Neural crest cell (in vitro differentiated cells): ENCODE measurements at regions not wholly inside any gene's neighbourhood (a gene's known extent, or its start where the extent isn't known, plus 50 kb on each side); places are given as distances from the start of the nearest gene placed in this dataset.

ENCODE experiments used
- DNase-seq: peaks from one replicate; pipeline ENCODE4 v3.0.0; 2021; ENCODE audit warnings: low read depth, mixed read lengths, low spot score
- H3K27ac Mint-ChIP-seq: one replicate; pipeline ENCODE4 v1.8.0; 2021; ENCODE audit warnings: mild to moderate bottlenecking, mixed read lengths; ENCODE audit not compliant: unreplicated experiment
- H3K27me3 Mint-ChIP-seq: 2 replicates; pipeline ENCODE4 v1.8.0; 2021; ENCODE audit warnings: low read depth, mild to moderate bottlenecking, mixed read lengths
- H3K36me3 Mint-ChIP-seq: 2 replicates; pipeline ENCODE4 v1.8.0; 2021; ENCODE audit warnings: low read depth, mild to moderate bottlenecking, mixed read lengths
- H3K4me1 Mint-ChIP-seq: 2 replicates; pipeline ENCODE4 v1.8.0; 2021; ENCODE audit warnings: mixed read lengths
- H3K4me3 Mint-ChIP-seq: one replicate; pipeline ENCODE4 v1.8.0; 2021; ENCODE audit warnings: mild to moderate bottlenecking, mixed read lengths
- H3K9me3 Mint-ChIP-seq: 2 replicates; pipeline ENCODE4 v1.8.0; 2021; ENCODE audit warnings: mixed read lengths
- TF ChIP-seq, protein P1 (sequence below): fragments of 200-600 bp; sonication (generic); conservative IDR thresholded peaks from 2 replicates; pipeline ENCODE4 v1.5.0; 2021; ENCODE audit warnings: antibody characterized with exemption, mild to moderate bottlenecking

GRCh38 chr4:144817081-144817480 is 171.1 kb downstream of the HHIP start:
- H3K36me3 Mint-ChIP-seq, result peaks cover 24% of the 10 kb centered on the region
- DNase-seq, result no peak
- peaks cover 12% of the 10 kb centered on the region for H3K4me1 Mint-ChIP-seq
- H3K9me3 Mint-ChIP-seq, result peaks cover 14% of the 10 kb centered on the region
- no peak overlapping the region for H3K4me3 Mint-ChIP-seq
- TF ChIP-seq, protein P1, sequence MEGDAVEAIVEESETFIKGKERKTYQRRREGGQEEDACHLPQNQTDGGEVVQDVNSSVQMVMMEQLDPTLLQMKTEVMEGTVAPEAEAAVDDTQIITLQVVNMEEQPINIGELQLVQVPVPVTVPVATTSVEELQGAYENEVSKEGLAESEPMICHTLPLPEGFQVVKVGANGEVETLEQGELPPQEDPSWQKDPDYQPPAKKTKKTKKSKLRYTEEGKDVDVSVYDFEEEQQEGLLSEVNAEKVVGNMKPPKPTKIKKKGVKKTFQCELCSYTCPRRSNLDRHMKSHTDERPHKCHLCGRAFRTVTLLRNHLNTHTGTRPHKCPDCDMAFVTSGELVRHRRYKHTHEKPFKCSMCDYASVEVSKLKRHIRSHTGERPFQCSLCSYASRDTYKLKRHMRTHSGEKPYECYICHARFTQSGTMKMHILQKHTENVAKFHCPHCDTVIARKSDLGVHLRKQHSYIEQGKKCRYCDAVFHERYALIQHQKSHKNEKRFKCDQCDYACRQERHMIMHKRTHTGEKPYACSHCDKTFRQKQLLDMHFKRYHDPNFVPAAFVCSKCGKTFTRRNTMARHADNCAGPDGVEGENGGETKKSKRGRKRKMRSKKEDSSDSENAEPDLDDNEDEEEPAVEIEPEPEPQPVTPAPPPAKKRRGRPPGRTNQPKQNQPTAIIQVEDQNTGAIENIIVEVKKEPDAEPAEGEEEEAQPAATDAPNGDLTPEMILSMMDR, result no peak
- H3K27ac Mint-ChIP-seq, result no peak overlapping the region
- no peaks in the 10 kb centered on the region for H3K27me3 Mint-ChIP-seq

GRCh38 chr4:144818136-144818535 is 172.2 kb downstream of the HHIP start:
- TF ChIP-seq, protein P1, result no peak
- Mint-ChIP-seq H3K9me3 (peaks cover 13% of the 10 kb centered on the region), H3K4me1 (peaks cover 12% of the 10 kb centered on the region), H3K27me3 (no peaks in the 10 kb centered on the region), H3K36me3 (peaks cover 21% of the 10 kb centered on the region), H3K27ac (no peak overlapping the region), H3K4me3 (no peak overlapping the region)
- no peak for DNase-seq

DNA sequence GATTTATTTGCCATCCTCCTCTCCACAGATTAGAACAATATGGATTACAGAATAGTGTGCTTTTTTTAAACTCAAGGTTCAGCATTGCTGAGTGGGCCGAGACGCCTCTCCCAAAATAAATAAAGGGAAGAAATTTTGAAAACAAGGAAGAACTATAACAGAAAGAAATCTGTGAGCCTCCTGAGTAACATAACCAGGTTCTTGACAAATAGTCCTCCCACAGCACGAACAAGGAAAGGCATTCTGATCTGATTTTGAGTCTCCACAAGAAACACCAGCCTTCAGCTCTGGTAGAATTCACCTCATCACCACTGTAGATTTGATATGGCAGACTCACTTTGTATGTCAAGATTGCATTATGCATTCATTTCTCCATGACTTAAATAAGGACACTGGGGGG is 173.6 kb downstream of the HHIP start:
- TF ChIP-seq, protein P1, result no peak
- Mint-ChIP-seq H3K36me3 (peaks cover 11% of the 10 kb centered on the region), H3K4me3 (no peak overlapping the region), H3K27me3 (no peaks in the 10 kb centered on the region), H3K9me3 (peaks cover 9% of the 10 kb centered on the region), H3K4me1 (peaks cover 12% of the 10 kb centered on the region), H3K27ac (no peak overlapping the region)
- DNase-seq, result no peak

- H3K4me1 Mint-ChIP-seq, result peaks cover 12% of the 10 kb centered on the region
- H3K27ac Mint-ChIP-seq, result no peak overlapping the region
- peaks cover 8% of the 10 kb centered on the region for H3K36me3 Mint-ChIP-seq
- no peak for DNase-seq
- TF ChIP-seq, protein P1, result no peak
- H3K4me3 Mint-ChIP-seq, result no peak overlapping the region
- no peaks in the 10 kb centered on the region for H3K27me3 Mint-ChIP-seq
- peaks cover 7% of the 10 kb centered on the region for H3K9me3 Mint-ChIP-seq
Measured at GRCh38 chr4:144820011-144820727, 174.2 kb downstream of the HHIP start.

GRCh38 chr4:144820728-144821085 is 174.8 kb downstream of the HHIP start:
- peaks cover 7% of the 10 kb centered on the region for H3K36me3 Mint-ChIP-seq
- H3K4me3 Mint-ChIP-seq, result no peak overlapping the region
- H3K4me1 Mint-ChIP-seq, result peaks cover 12% of the 10 kb centered on the region
- no peak overlapping the region for H3K27ac Mint-ChIP-seq
- TF ChIP-seq, protein P1, result no peak
- H3K27me3 Mint-ChIP-seq, result no peaks in the 10 kb centered on the region
- peaks cover 6% of the 10 kb centered on the region for H3K9me3 Mint-ChIP-seq
- no peak for DNase-seq
